CD8-positive, alpha-beta memory T cell (primary cell): ENCODE measurements at regions not wholly inside any gene's neighbourhood (a gene's known extent, or its start where the extent isn't known, plus 50 kb on each side); places are given as distances from the start of the nearest gene placed in this dataset.

Experiments
- CTCF ChIA-PET: fragments of 350-600 bp; sonication (Branson Sonifier 250); formaldehyde crosslinking; loops from one replicate; lab custom pipeline; 2021; ENCODE audit warnings: antibody characterized with exemption; lab: Charles Lee
- POLR2A ChIA-PET: fragments of 350-600 bp; sonication (Branson Sonifier 250); formaldehyde crosslinking; loops from one replicate; lab custom pipeline; 2021; ENCODE audit warnings: antibody characterized with exemption; lab: Charles Lee
- DNase-seq, 5 donors: peaks; one replicate each; pipeline versions ENCODE4 v3.0.0 to v3.0.0-alpha.2; 2020 to 2022; ENCODE audit warnings: mixed read lengths in 1 of 5
- H3K27ac ChIP-seq: one replicate; pipeline ENCODE4 v1.7.0; 2013; ENCODE audit warnings: low read depth, mild to moderate bottlenecking, low read length, moderate library complexity
- H3K27me3 ChIP-seq: 2 replicates; pipeline ENCODE4 v1.7.0; 2013; ENCODE audit warnings: low read length, mild to moderate bottlenecking; ENCODE audit not compliant: insufficient read depth, poor library complexity, severe bottlenecking
- H3K36me3 ChIP-seq: 2 replicates; pipeline ENCODE4 v1.7.0; 2013; ENCODE audit warnings: mild to moderate bottlenecking, low read length, moderate library complexity; ENCODE audit not compliant: insufficient read depth
- H3K4me1 ChIP-seq: 2 replicates; pipeline ENCODE4 v1.7.0; 2013; ENCODE audit warnings: mild to moderate bottlenecking, low read length, moderate library complexity; ENCODE audit not compliant: insufficient read depth
- H3K4me3 ChIP-seq: 2 replicates; pipeline ENCODE4 v1.7.0; 2013; ENCODE audit warnings: mild to moderate bottlenecking, low read length
- H3K9me3 ChIP-seq: 2 replicates; pipeline ENCODE4 v1.7.0; 2013; ENCODE audit warnings: mild to moderate bottlenecking, low read length
- H3K27ac Mint-ChIP-seq, 8 donors: one replicate each; pipeline ENCODE4 v1.8.0; 2020 to 2021; ENCODE audit warnings: mixed read lengths in 8 of 8, mild to moderate bottlenecking in 6 of 8, inconsistent platforms in 3 of 8, moderate library complexity in 3 of 8
- H3K27me3 Mint-ChIP-seq, 2 donors: one replicate each; pipeline ENCODE4 v1.8.0; 2020 to 2021; ENCODE audit warnings: mixed read lengths in 2 of 2, mild to moderate bottlenecking in 1 of 2, moderate library complexity in 1 of 2
- H3K36me3 Mint-ChIP-seq, 3 donors: one replicate each; pipeline ENCODE4 v1.8.0; 2020 to 2021; ENCODE audit warnings: mixed read lengths in 3 of 3, inconsistent platforms in 1 of 3, mild to moderate bottlenecking in 1 of 3
- H3K4me1 Mint-ChIP-seq, 3 donors: one replicate each; pipeline ENCODE4 v1.8.0; 2020 to 2021; ENCODE audit warnings: mixed read lengths in 3 of 3, inconsistent platforms in 1 of 3, mild to moderate bottlenecking in 1 of 3
- H3K4me3 Mint-ChIP-seq, 7 donors: one replicate each; pipeline ENCODE4 v1.8.0; 2020 to 2021; ENCODE audit warnings: mixed read lengths in 7 of 7, mild to moderate bottlenecking in 6 of 7, moderate library complexity in 4 of 7, inconsistent platforms in 2 of 7
- H3K9me3 Mint-ChIP-seq, 5 donors: one replicate each; pipeline ENCODE4 v1.8.0; 2020 to 2022; ENCODE audit warnings: mixed read lengths in 5 of 5, mild to moderate bottlenecking in 3 of 5, moderate library complexity in 2 of 5, inconsistent platforms in 1 of 5

GRCh38 chr16:51391798-51392511 is 240.9 kb upstream of the SALL1 start:
- H3K4me1 Mint-ChIP-seq: no peaks in the 10 kb centered on the region
- no peaks in the 10 kb centered on the region for H3K36me3 Mint-ChIP-seq
- H3K27ac ChIP-seq: no peak overlapping the region

GRCh38 chr16:51390877-51391276 is 239.8 kb upstream of the SALL1 start:
- Mint-ChIP-seq H3K27me3 (peaks cover 0 to 2% of the 10 kb centered on the region in 2 donors), H3K36me3 (no peaks in the 10 kb centered on the region), H3K4me1 (no peaks in the 10 kb centered on the region), H3K27ac (no peak overlapping the region), H3K9me3 (peaks cover 2 to 9% (median 8%) of the 10 kb centered on the region in 5 donors), H3K4me3 (no peak overlapping the region)
- no peak for DNase-seq
- Histone ChIP-seq H3K27ac (no peak overlapping the region), H3K4me1 (no peaks in the 10 kb centered on the region), H3K36me3 (no peaks in the 10 kb centered on the region), H3K4me3 (no peak overlapping the region), H3K27me3 (no peaks in the 10 kb centered on the region), H3K9me3 (no peaks in the 10 kb centered on the region)
- ChIA-PET POLR2A (no interaction called here), CTCF (no interaction called here)

More at GRCh38 chr16:51391798-51392511, 240.9 kb upstream of the SALL1 start:
- Histone ChIP-seq H3K27me3 (no peaks in the 10 kb centered on the region), H3K36me3 (no peaks in the 10 kb centered on the region), H3K4me3 (no peak overlapping the region), H3K4me1 (no peaks in the 10 kb centered on the region), H3K9me3 (no peaks in the 10 kb centered on the region)
- Mint-ChIP-seq H3K9me3 (peaks cover 2 to 9% (median 8%) of the 10 kb centered on the region in 5 donors), H3K4me3 (no peak overlapping the region), H3K27ac (no peak overlapping the region), H3K27me3 (peaks cover 0 to 2% of the 10 kb centered on the region in 2 donors)
- ChIA-PET POLR2A (no interaction called here), CTCF (no interaction called here)
- DNase-seq: no peak

- Histone ChIP-seq H3K9me3 (no peaks in the 10 kb centered on the region), H3K27ac (no peak overlapping the region), H3K4me1 (no peaks in the 10 kb centered on the region), H3K4me3 (no peak overlapping the region), H3K36me3 (no peaks in the 10 kb centered on the region), H3K27me3 (no peaks in the 10 kb centered on the region)
- ChIA-PET CTCF (no interaction called here), POLR2A (no interaction called here)
- Mint-ChIP-seq H3K4me3 (no peak overlapping the region), H3K27me3 (peaks cover 0 to 2% of the 10 kb centered on the region in 2 donors), H3K36me3 (no peaks in the 10 kb centered on the region), H3K4me1 (no peaks in the 10 kb centered on the region), H3K9me3 (peaks cover 2 to 12% (median 8%) of the 10 kb centered on the region in 5 donors), H3K27ac (no peak overlapping the region)
- DNase-seq: no peak
These were observed 238.8 kb upstream of the SALL1 start for GRCh38 chr16:51389881-51390280.

GRCh38 chr16:51388516-51388951 is 237.5 kb upstream of the SALL1 start:
- peaks cover 0 to 2% (median 0%) of the 10 kb centered on the region in 3 donors for H3K36me3 Mint-ChIP-seq
- DNase-seq: no peak
- H3K36me3 ChIP-seq: no peaks in the 10 kb centered on the region
- H3K27me3 ChIP-seq: no peaks in the 10 kb centered on the region
- H3K9me3 Mint-ChIP-seq: peaks cover 2 to 17% (median 9%) of the 10 kb centered on the region in 5 donors
- ChIA-PET POLR2A (no interaction called here), CTCF (no interaction called here)
- no peak overlapping the region for H3K27ac Mint-ChIP-seq
- no peaks in the 10 kb centered on the region for H3K27me3 Mint-ChIP-seq
- no peak overlapping the region for H3K4me3 ChIP-seq
- H3K27ac ChIP-seq: no peak overlapping the region
- H3K9me3 ChIP-seq: no peaks in the 10 kb centered on the region
- H3K4me1 Mint-ChIP-seq: no peaks in the 10 kb centered on the region
- no peak overlapping the region for H3K4me3 Mint-ChIP-seq
- H3K4me1 ChIP-seq: no peaks in the 10 kb centered on the region

GRCh38 chr16:51383909-51384308 is 232.8 kb upstream of the SALL1 start:
- Histone ChIP-seq H3K4me1 (no peaks in the 10 kb centered on the region), H3K9me3 (no peaks in the 10 kb centered on the region), H3K27ac (no peak overlapping the region), H3K4me3 (no peak overlapping the region), H3K27me3 (no peaks in the 10 kb centered on the region), H3K36me3 (no peaks in the 10 kb centered on the region)
- H3K27ac Mint-ChIP-seq: no peak overlapping the region
- H3K27me3 Mint-ChIP-seq: no peaks in the 10 kb centered on the region
- H3K4me1 Mint-ChIP-seq: no peaks in the 10 kb centered on the region
- peaks cover 3 to 14% (median 5%) of the 10 kb centered on the region in 5 donors for H3K9me3 Mint-ChIP-seq
- CTCF ChIA-PET: no interaction called here
- POLR2A ChIA-PET: no interaction called here
- no peak overlapping the region for H3K4me3 Mint-ChIP-seq
- peaks cover 0 to 2% (median 0%) of the 10 kb centered on the region in 3 donors for H3K36me3 Mint-ChIP-seq
- no peak for DNase-seq

GRCh38 chr16:51382940-51383339 is 231.9 kb upstream of the SALL1 start:
- no peak overlapping the region for H3K4me3 Mint-ChIP-seq
- H3K9me3 ChIP-seq: no peaks in the 10 kb centered on the region
- H3K36me3 Mint-ChIP-seq: peaks cover 0 to 2% (median 0%) of the 10 kb centered on the region in 3 donors
- no peaks in the 10 kb centered on the region for H3K27me3 Mint-ChIP-seq
- no peaks in the 10 kb centered on the region for H3K27me3 ChIP-seq
- DNase-seq: no peak
- no peaks in the 10 kb centered on the region for H3K4me1 ChIP-seq
- H3K9me3 Mint-ChIP-seq: peaks cover 3 to 14% (median 5%) of the 10 kb centered on the region in 5 donors
- H3K4me1 Mint-ChIP-seq: no peaks in the 10 kb centered on the region
- H3K27ac Mint-ChIP-seq: no peak overlapping the region
- POLR2A ChIA-PET: no interaction called here
- no peaks in the 10 kb centered on the region for H3K36me3 ChIP-seq
- no peak overlapping the region for H3K4me3 ChIP-seq
- H3K27ac ChIP-seq: no peak overlapping the region
- CTCF ChIA-PET: no interaction called here

GRCh38 chr16:51382211-51382610 is 231.1 kb upstream of the SALL1 start:
- H3K4me1 ChIP-seq: no peaks in the 10 kb centered on the region
- H3K9me3 Mint-ChIP-seq: peaks cover 3 to 14% (median 6%) of the 10 kb centered on the region in 5 donors
- no peaks in the 10 kb centered on the region for H3K4me1 Mint-ChIP-seq
- H3K27me3 ChIP-seq: no peaks in the 10 kb centered on the region
- H3K36me3 Mint-ChIP-seq: peaks cover 0 to 2% (median 0%) of the 10 kb centered on the region in 3 donors
- CTCF ChIA-PET: no interaction called here
- H3K36me3 ChIP-seq: no peaks in the 10 kb centered on the region
- no peak overlapping the region for H3K4me3 Mint-ChIP-seq
- no peaks in the 10 kb centered on the region for H3K27me3 Mint-ChIP-seq
- H3K4me3 ChIP-seq: no peak overlapping the region
- H3K9me3 ChIP-seq: no peaks in the 10 kb centered on the region
- no peak for DNase-seq
- POLR2A ChIA-PET: no interaction called here
- no peak overlapping the region for H3K27ac ChIP-seq
- H3K27ac Mint-ChIP-seq: no peak overlapping the region

- H3K36me3 ChIP-seq: no peaks in the 10 kb centered on the region
- H3K4me3 Mint-ChIP-seq: no peak overlapping the region
- DNase-seq: no peak
- ChIA-PET CTCF (interaction anchor here (1.0 kb wide), 1 partner anchor 18 kb away, joined by 3 read pairs; no protein-coding TSS in a partner anchor), POLR2A (no interaction called here)
- H3K4me3 ChIP-seq: no peak overlapping the region
- no peaks in the 10 kb centered on the region for H3K36me3 Mint-ChIP-seq
- no peaks in the 10 kb centered on the region for H3K4me1 ChIP-seq
- H3K27me3 Mint-ChIP-seq: no peaks in the 10 kb centered on the region
- no peaks in the 10 kb centered on the region for H3K9me3 ChIP-seq
- no peaks in the 10 kb centered on the region for H3K27me3 ChIP-seq
- H3K9me3 Mint-ChIP-seq: peaks cover 3 to 11% (median 5%) of the 10 kb centered on the region in 5 donors
- H3K27ac Mint-ChIP-seq: no peak overlapping the region
- H3K27ac ChIP-seq: no peak overlapping the region
- no peaks in the 10 kb centered on the region for H3K4me1 Mint-ChIP-seq
These were observed 225.0 kb upstream of the SALL1 start for GRCh38 chr16:51376080-51376479.
